HEK293 (cell line): ENCODE measurements at regions not wholly inside any gene's neighbourhood (a gene's known extent, or its start where the extent isn't known, plus 50 kb on each side); places are given as distances from the start of the nearest gene placed in this dataset.
A peak's percentile ranks its signal among the peaks of the same experiment; 100 is the strongest.

Experiments used
- CTCF ChIA-PET: fragments of 350-600 bp; formaldehyde crosslinking; extraction: SDS; loops from one replicate; lab custom pipeline; 2021; ENCODE audit warnings: antibody characterized with exemption; lab: Yijun Ruan, JAX
- POLR2A ChIA-PET: fragments of 300-600 bp; formaldehyde crosslinking; extraction: SDS; loops from one replicate; lab custom pipeline; 2020; ENCODE audit warnings: antibody characterized with exemption, inconsistent platforms; lab: Yijun Ruan, JAX
- H3K27ac ChIP-seq: fragments of 200-500 bp; sonication (Bioruptor generic); 2 replicates; pipeline ENCODE4 v1.5.1; 2014; ENCODE audit warnings: low read depth, low read length, control low read depth, inconsistent platforms; ENCODE audit errors: extremely low read depth
- H3K36me3 ChIP-seq, 2 experiments: fragments of 200-500 bp in 1 of 2; sonication (Bioruptor generic) in 1 of 2; 1 replicate in 1 of 2; 2 replicates in 1 of 2; pipeline ENCODE4 v1.5.1; 2014 to 2017; ENCODE audit warnings: inconsistent platforms in 2 of 2, low read length in 2 of 2; ENCODE audit not compliant: control insufficient read depth in 2 of 2, insufficient read depth in 1 of 2
- H3K4me1 ChIP-seq: fragments of 200-500 bp; sonication (Bioruptor generic); 2 replicates; pipeline ENCODE4 v1.5.1; 2014; ENCODE audit warnings: mild to moderate bottlenecking, low read length, inconsistent platforms; ENCODE audit not compliant: control insufficient read depth, insufficient read depth
- H3K4me3 ChIP-seq: 2 replicates; pipeline ENCODE4 v1.5.1; 2011; ENCODE audit warnings: low read depth, mild to moderate bottlenecking, control low read depth, low read length, moderate library complexity
- H3K9me3 ChIP-seq: fragments of 200-500 bp; sonication (Bioruptor generic); 2 replicates; pipeline ENCODE4 v1.5.1; 2014; ENCODE audit warnings: low read depth, low read length, inconsistent platforms; ENCODE audit not compliant: control insufficient read depth, insufficient read depth
- BCL11A ChIP-seq: fragments of 450-650 bp; formaldehyde crosslinking; IDR thresholded peaks from 2 replicates; pipeline ENCODE4 v1.5.1; 2016; ENCODE audit warnings: low read depth, missing biosample characterization, missing genetic modification characterization
- KLF1 ChIP-seq: fragments of 450-650 bp; formaldehyde crosslinking; IDR thresholded peaks from 2 replicates; pipeline ENCODE4 v1.5.1; 2016; ENCODE audit warnings: missing biosample characterization, missing genetic modification characterization
- KLF8 ChIP-seq: fragments of 450-650 bp; formaldehyde crosslinking; IDR thresholded peaks from 2 replicates; pipeline ENCODE4 v1.5.1; 2016; ENCODE audit warnings: missing biosample characterization, missing genetic modification characterization
- REPIN1 ChIP-seq: fragments of 450-650 bp; formaldehyde crosslinking; IDR thresholded peaks from 2 replicates; pipeline ENCODE4 v1.5.1; 2017; ENCODE audit warnings: missing biosample characterization, missing genetic modification characterization, low read depth
- SP2 ChIP-seq: fragments of 450-650 bp; formaldehyde crosslinking; IDR thresholded peaks from 2 replicates; pipeline ENCODE4 v1.5.1; 2016; ENCODE audit warnings: missing biosample characterization, missing genetic modification characterization
- WT1 ChIP-seq: fragments of 450-650 bp; formaldehyde crosslinking; IDR thresholded peaks from 2 replicates; pipeline ENCODE4 v1.5.1; 2016; ENCODE audit warnings: missing biosample characterization, missing genetic modification characterization
- ZBTB17 ChIP-seq: fragments of 450-650 bp; formaldehyde crosslinking; IDR thresholded peaks from 2 replicates; pipeline ENCODE4 v1.5.1; 2016; ENCODE audit warnings: missing biosample characterization, missing genetic modification characterization
- ZBTB7A ChIP-seq: fragments of 450-650 bp; formaldehyde crosslinking; IDR thresholded peaks from 2 replicates; pipeline ENCODE4 v1.5.1; 2016; ENCODE audit warnings: low read depth, missing biosample characterization, missing genetic modification characterization
- ZIC2 ChIP-seq: fragments of 450-650 bp; formaldehyde crosslinking; IDR thresholded peaks from 2 replicates; pipeline ENCODE4 v1.5.1; 2016; ENCODE audit warnings: missing biosample characterization, missing genetic modification characterization
- ZNF10 ChIP-seq: fragments of 450-650 bp; formaldehyde crosslinking; IDR thresholded peaks from 2 replicates; pipeline ENCODE4 v1.5.1; 2017; ENCODE audit warnings: missing biosample characterization, missing genetic modification characterization
- ZNF114 ChIP-seq: fragments of 450-650 bp; formaldehyde crosslinking; IDR thresholded peaks from 2 replicates; pipeline ENCODE4 v1.5.0; 2017; ENCODE audit warnings: missing biosample characterization, missing genetic modification characterization
- ZNF121 ChIP-seq: fragments of 450-650 bp; formaldehyde crosslinking; IDR thresholded peaks from 2 replicates; pipeline ENCODE4 v1.5.1; 2016; ENCODE audit warnings: missing biosample characterization, missing genetic modification characterization
- ZNF175 ChIP-seq: fragments of 450-650 bp; formaldehyde crosslinking; IDR thresholded peaks from 2 replicates; pipeline ENCODE4 v1.5.1; 2016; ENCODE audit warnings: missing biosample characterization, missing genetic modification characterization
- ZNF221 ChIP-seq: fragments of 450-650 bp; formaldehyde crosslinking; IDR thresholded peaks from 2 replicates; pipeline ENCODE4 v1.5.1; 2017; ENCODE audit warnings: missing biosample characterization, missing genetic modification characterization, borderline replicate concordance
- ZNF23 ChIP-seq: fragments of 450-650 bp; formaldehyde crosslinking; IDR thresholded peaks from 2 replicates; pipeline ENCODE4 v1.5.1; 2016; ENCODE audit warnings: missing biosample characterization, missing genetic modification characterization, borderline replicate concordance
- ZNF302 ChIP-seq: fragments of 450-650 bp; formaldehyde crosslinking; IDR thresholded peaks from 2 replicates; pipeline ENCODE4 v1.5.1; 2016; ENCODE audit warnings: missing biosample characterization, missing genetic modification characterization, low read depth
- ZNF324 ChIP-seq: fragments of 450-650 bp; formaldehyde crosslinking; IDR thresholded peaks from 2 replicates; pipeline ENCODE4 v1.5.1; 2016; ENCODE audit warnings: missing biosample characterization, missing genetic modification characterization
- ZNF335 ChIP-seq: fragments of 450-650 bp; formaldehyde crosslinking; conservative IDR thresholded peaks from 2 replicates; pipeline ENCODE4 v1.5.1; 2016; ENCODE audit warnings: missing biosample characterization, missing genetic modification characterization
- ZNF600 ChIP-seq: fragments of 450-650 bp; formaldehyde crosslinking; IDR thresholded peaks from 2 replicates; pipeline ENCODE4 v1.5.1; 2016; ENCODE audit warnings: missing biosample characterization, missing genetic modification characterization
- ZNF654 ChIP-seq: fragments of 450-650 bp; formaldehyde crosslinking; IDR thresholded peaks from 2 replicates; pipeline ENCODE4 v1.5.1; 2016; ENCODE audit warnings: low read depth, missing biosample characterization, missing genetic modification characterization
- ZNF658 ChIP-seq: fragments of 450-650 bp; formaldehyde crosslinking; IDR thresholded peaks from 2 replicates; pipeline ENCODE4; 2016; ENCODE audit warnings: missing biosample characterization, missing genetic modification characterization
- ZNF660 ChIP-seq: fragments of 450-650 bp; IDR thresholded peaks from 2 replicates; pipeline ENCODE4 v1.5.1; 2018; ENCODE audit warnings: missing biosample characterization, mild to moderate bottlenecking, missing genetic modification characterization
- ZNF768 ChIP-seq: fragments of 450-650 bp; formaldehyde crosslinking; IDR thresholded peaks from 2 replicates; pipeline ENCODE4 v1.5.1; 2018; ENCODE audit warnings: missing biosample characterization, mild to moderate bottlenecking, missing genetic modification characterization
- TF ChIP-seq, protein P1 (sequence below): fragments of 450-650 bp; formaldehyde crosslinking; IDR thresholded peaks from 2 replicates; pipeline ENCODE4 v1.5.1; 2016; ENCODE audit warnings: missing biosample characterization, missing genetic modification characterization
- TF ChIP-seq, protein P2 (sequence below): fragments of 450-650 bp; formaldehyde crosslinking; IDR thresholded peaks from 2 replicates; pipeline ENCODE4 v1.5.1; 2016; ENCODE audit warnings: missing biosample characterization, missing genetic modification characterization
- TF ChIP-seq, protein P3 (sequence below): fragments of 450-650 bp; formaldehyde crosslinking; IDR thresholded peaks from 2 replicates; pipeline ENCODE4 v1.5.1; 2016; ENCODE audit warnings: missing biosample characterization, missing genetic modification characterization
- TF ChIP-seq, protein P4 (sequence below): fragments of 450-650 bp; formaldehyde crosslinking; IDR thresholded peaks from 2 replicates; pipeline ENCODE4 v1.5.1; 2016; ENCODE audit warnings: missing biosample characterization, missing genetic modification characterization

DNA sequence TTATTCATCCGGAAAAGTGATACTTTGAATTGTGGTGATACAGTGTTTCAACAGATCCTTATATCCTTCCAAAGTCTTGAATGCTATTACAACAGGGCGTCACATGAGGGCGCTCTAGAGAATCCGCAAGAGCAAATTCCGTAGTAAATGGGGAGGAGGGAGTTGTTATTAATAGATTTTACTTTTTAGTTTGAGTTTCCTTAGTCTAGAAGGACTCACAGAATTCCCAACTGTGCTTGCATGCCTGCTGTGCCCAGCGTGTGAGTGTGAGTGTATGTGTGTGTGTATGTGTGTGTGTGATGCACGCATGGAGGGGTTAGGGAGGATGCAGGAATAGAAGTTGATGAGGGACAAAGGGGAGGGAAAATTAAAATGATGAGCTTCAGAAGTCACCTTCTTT lies 375.3 kb downstream of the C12orf75 start:
- Histone ChIP-seq H3K27ac (peak overlapping the region; percentile 50; the same call in 1 of the 2 replicates), H3K36me3 (no peaks in the 10 kb centered on the region), H3K4me1 (peaks cover 11% of the 10 kb centered on the region), H3K9me3 (no peaks in the 10 kb centered on the region), H3K4me3 (no peak overlapping the region)
- CTCF ChIA-PET, result interaction anchor here (0.6 to 4.1 kb wide), 22 partner anchors 8 to 518 kb away, joined by 3 to 39 read pairs (median 4); no protein-coding TSS in a partner anchor
- POLR2A ChIA-PET, result interaction anchor here (1.0 to 1.1 kb wide), 2 partner anchors 431 to 433 kb away, joined by 3 to 4 read pairs; partner anchors contain the start of gene NUAK1
- peak; percentile 16; the same call in 1 of the 2 replicates for TF ChIP-seq ZIC2
- no peak for TF ChIP-seq KLF1 (tag by site-specific recombination)
- no peak for TF ChIP-seq WT1 (tag by site-specific recombination)
- TF ChIP-seq ZNF302, result no peak
- TF ChIP-seq, protein P1, sequence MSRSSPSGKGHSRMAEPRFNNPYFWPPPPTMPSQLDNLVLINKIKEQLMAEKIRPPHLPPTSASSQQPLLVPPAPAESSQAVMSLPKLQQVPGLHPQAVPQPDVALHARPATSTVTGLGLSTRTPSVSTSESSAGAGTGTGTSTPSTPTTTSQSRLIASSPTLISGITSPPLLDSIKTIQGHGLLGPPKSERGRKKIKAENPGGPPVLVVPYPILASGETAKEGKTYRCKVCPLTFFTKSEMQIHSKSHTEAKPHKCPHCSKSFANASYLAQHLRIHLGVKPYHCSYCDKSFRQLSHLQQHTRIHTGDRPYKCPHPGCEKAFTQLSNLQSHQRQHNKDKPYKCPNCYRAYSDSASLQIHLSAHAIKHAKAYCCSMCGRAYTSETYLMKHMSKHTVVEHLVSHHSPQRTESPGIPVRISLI, result no peak
- TF ChIP-seq, protein P2, sequence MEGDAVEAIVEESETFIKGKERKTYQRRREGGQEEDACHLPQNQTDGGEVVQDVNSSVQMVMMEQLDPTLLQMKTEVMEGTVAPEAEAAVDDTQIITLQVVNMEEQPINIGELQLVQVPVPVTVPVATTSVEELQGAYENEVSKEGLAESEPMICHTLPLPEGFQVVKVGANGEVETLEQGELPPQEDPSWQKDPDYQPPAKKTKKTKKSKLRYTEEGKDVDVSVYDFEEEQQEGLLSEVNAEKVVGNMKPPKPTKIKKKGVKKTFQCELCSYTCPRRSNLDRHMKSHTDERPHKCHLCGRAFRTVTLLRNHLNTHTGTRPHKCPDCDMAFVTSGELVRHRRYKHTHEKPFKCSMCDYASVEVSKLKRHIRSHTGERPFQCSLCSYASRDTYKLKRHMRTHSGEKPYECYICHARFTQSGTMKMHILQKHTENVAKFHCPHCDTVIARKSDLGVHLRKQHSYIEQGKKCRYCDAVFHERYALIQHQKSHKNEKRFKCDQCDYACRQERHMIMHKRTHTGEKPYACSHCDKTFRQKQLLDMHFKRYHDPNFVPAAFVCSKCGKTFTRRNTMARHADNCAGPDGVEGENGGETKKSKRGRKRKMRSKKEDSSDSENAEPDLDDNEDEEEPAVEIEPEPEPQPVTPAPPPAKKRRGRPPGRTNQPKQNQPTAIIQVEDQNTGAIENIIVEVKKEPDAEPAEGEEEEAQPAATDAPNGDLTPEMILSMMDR (tag by site-specific recombination), result peak; percentile 15; the same call in 1 of the 2 replicates
- no peak for TF ChIP-seq ZNF658 (tag by site-specific recombination)
- 0 out of 2 replicates have a peak, but pooled peaks have one; percentile 45 for TF ChIP-seq ZNF660 (tag by site-specific recombination)
- no peak for TF ChIP-seq ZNF10 (tag by site-specific recombination)
- TF ChIP-seq ZNF600 (tag by site-specific recombination), result peak; percentile 21; the same call in 1 of the 2 replicates
- TF ChIP-seq, protein P3, sequence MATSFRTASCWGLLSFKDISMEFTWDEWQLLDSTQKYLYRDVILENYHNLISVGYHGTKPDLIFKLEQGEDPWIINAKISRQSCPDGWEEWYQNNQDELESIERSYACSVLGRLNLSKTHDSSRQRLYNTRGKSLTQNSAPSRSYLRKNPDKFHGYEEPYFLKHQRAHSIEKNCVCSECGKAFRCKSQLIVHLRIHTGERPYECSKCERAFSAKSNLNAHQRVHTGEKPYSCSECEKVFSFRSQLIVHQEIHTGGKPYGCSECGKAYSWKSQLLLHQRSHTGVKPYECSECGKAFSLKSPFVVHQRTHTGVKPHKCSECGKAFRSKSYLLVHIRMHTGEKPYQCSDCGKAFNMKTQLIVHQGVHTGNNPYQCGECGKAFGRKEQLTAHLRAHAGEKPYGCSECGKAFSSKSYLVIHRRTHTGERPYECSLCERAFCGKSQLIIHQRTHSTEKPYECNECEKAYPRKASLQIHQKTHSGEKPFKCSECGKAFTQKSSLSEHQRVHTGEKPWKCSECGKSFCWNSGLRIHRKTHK (tag by site-specific recombination), result no peak
- TF ChIP-seq ZNF324 (tag by site-specific recombination), result no peak
- no peak for TF ChIP-seq KLF8 (tag by site-specific recombination)
- TF ChIP-seq ZNF654, result peak; percentile 46
- TF ChIP-seq, all 188 proteins: peak for 5

DNA sequence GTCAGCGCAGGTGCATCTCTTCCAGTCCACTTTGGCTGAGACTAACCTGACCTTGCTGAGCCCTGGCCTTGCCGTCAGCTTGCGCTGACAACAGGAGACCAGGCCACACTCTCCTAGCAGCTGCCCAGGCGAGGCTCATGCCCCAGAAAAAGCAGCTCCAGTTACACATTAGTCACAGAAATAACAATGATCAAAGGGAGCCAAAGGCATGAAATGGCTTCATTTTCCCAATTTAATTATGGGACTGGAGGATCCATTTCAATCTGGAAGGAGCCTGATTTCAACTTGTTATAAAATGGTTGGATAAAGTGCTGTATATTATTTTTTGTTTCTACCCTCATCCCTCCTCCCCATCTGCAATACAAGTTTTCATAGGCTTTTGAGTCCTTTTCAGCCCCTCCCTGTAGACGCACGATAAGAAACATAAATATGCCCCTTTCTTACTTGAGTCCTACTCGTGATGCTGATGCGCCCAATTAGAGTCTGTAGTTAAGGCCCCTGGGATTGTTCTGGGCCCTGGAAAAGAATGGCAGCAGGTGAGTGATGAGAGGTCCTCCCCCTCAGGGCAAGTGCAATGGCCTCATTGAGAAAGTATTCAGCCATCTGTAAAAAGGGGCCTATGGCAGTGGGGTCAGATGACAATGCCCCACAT lies 376.0 kb downstream of the C12orf75 start:
- H3K27ac ChIP-seq, result peak overlapping the region; percentile 50; the same call in 1 of the 2 replicates
- peaks cover 11% of the 10 kb centered on the region for H3K4me1 ChIP-seq
- TF ChIP-seq ZNF175 (tag by site-specific recombination), result no peak
- no peak for TF ChIP-seq ZNF23 (tag by site-specific recombination)
- TF ChIP-seq ZNF114 (tag by site-specific recombination), result no peak
- TF ChIP-seq ZNF121 (tag by site-specific recombination), result no peak
- TF ChIP-seq, protein P4, sequence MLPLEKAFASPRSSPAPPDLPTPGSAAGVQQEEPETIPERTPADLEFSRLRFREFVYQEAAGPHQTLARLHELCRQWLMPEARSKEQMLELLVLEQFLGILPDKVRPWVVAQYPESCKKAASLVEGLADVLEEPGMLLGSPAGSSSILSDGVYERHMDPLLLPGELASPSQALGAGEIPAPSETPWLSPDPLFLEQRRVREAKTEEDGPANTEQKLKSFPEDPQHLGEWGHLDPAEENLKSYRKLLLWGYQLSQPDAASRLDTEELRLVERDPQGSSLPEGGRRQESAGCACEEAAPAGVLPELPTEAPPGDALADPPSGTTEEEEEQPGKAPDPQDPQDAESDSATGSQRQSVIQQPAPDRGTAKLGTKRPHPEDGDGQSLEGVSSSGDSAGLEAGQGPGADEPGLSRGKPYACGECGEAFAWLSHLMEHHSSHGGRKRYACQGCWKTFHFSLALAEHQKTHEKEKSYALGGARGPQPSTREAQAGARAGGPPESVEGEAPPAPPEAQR (tag by site-specific recombination), result no peak
- no peak for TF ChIP-seq ZNF768 (tag by site-specific recombination)
- TF ChIP-seq ZNF660 (tag by site-specific recombination), result no peak
- peak; percentile 61 for TF ChIP-seq SP2 (tag by site-specific recombination)
- TF ChIP-seq ZBTB7A (tag by site-specific recombination), result no peak
- TF ChIP-seq, protein P1, result no peak
- TF ChIP-seq ZNF335, result peak; percentile 56; the same call in 1 of the 2 replicates
- peak; percentile 58 for TF ChIP-seq ZBTB17 (tag by site-specific recombination)
- no peak for TF ChIP-seq REPIN1 (tag by site-specific recombination)
- TF ChIP-seq ZNF221 (tag by site-specific recombination), result no peak
- TF ChIP-seq BCL11A (tag by site-specific recombination), result peak; percentile 42

More for the DNA sequence above, 376.0 kb downstream of the C12orf75 start:
- no peaks in the 10 kb centered on the region for H3K9me3 ChIP-seq
- H3K4me3 ChIP-seq, result no peak overlapping the region
- ChIA-PET CTCF (interaction anchor here (0.6 to 4.1 kb wide), 18 partner anchors 8 to 517 kb away, joined by 3 to 39 read pairs (median 4); no protein-coding TSS in a partner anchor), POLR2A (interaction anchor here (1.0 to 1.1 kb wide), 2 partner anchors 430 to 432 kb away, joined by 3 to 4 read pairs; partner anchors contain the start of gene NUAK1)
- H3K36me3 ChIP-seq, result no peaks in the 10 kb centered on the region
